ENCODE measurements at regions not wholly inside any gene's neighbourhood (a gene's known extent, or its start where the extent isn't known, plus 50 kb on each side); places are given as distances from the start of the nearest gene placed in this dataset.

GRCh38 chr14:101707863-101708620 lies 53.5 kb upstream of the PPP2R5C start:
- intact Hi-C loops (cut with DNase I; ENCODE audit: low total_unique reads), result no loop called here
- TF ChIP-seq CTCF (IDR thresholded peaks at IDR 0.05) (no peak), POLR2A (IDR thresholded peaks at IDR 0.05) (no peak)
- 84 to 86% methylated on average over 12 of the region's 12 CpGs for WGBS, 2 donors
- DNase-seq (ENCODE audit: low spot score in 2 of 2), result peak in 1 of 2 donors; percentile 77
- H3K4me3 ChIP-seq (ENCODE audit: low read depth, poor library complexity, severe bottlenecking), result no peak overlapping the region

GRCh38 chr14:101708853-101709532 lies 52.5 kb upstream of the PPP2R5C start:
- intact Hi-C loops (cut with DNase I; ENCODE audit: low total_unique reads), result no loop called here
- 79 to 86% methylated on average over 18 of the region's 18 CpGs for WGBS, 2 donors
- no peak overlapping the region for H3K4me3 ChIP-seq (ENCODE audit: low read depth, poor library complexity, severe bottlenecking)
- no peak for TF ChIP-seq POLR2A (IDR thresholded peaks at IDR 0.05)
- no peak for TF ChIP-seq CTCF (IDR thresholded peaks at IDR 0.05)
- peak; percentile 13 to 74 for DNase-seq (ENCODE audit: low spot score in 2 of 2)

GRCh38 chr14:101709533-101709881 lies 52.0 kb upstream of the PPP2R5C start:
- intact Hi-C loops (cut with DNase I; ENCODE audit: low total_unique reads), result no loop called here
- H3K4me3 ChIP-seq (ENCODE audit: low read depth, poor library complexity, severe bottlenecking), result no peak overlapping the region
- no peak for TF ChIP-seq POLR2A (IDR thresholded peaks at IDR 0.05)
- no peak for TF ChIP-seq CTCF (IDR thresholded peaks at IDR 0.05)
- peak; percentile 11 to 66 for DNase-seq (ENCODE audit: low spot score in 2 of 2)
- 87 to 88% methylated on average over 11 of the region's 11 CpGs for WGBS, 2 donors

- peak; percentile 14 to 77 for DNase-seq (ENCODE audit: low spot score in 2 of 2)
- intact Hi-C loops (cut with DNase I; ENCODE audit: low total_unique reads), result no loop called here
- TF ChIP-seq CTCF (IDR thresholded peaks at IDR 0.05), result no peak
- no peak for TF ChIP-seq POLR2A (IDR thresholded peaks at IDR 0.05)
- no peak overlapping the region for H3K4me3 ChIP-seq (ENCODE audit: low read depth, poor library complexity, severe bottlenecking)
- WGBS, 2 donors, result 73 to 74% methylated on average over 5 to 10 of the region's 10 CpGs
These were observed 51.3 kb upstream of the PPP2R5C start for GRCh38 chr14:101709962-101710931.

GRCh38 chr14:101711041-101711856 lies 50.3 kb upstream of the PPP2R5C start:
- 71 to 75% methylated on average over 13 of the region's 13 CpGs for WGBS, 2 donors
- H3K4me3 ChIP-seq (ENCODE audit: low read depth, poor library complexity, severe bottlenecking), result no peak overlapping the region
- TF ChIP-seq POLR2A (IDR thresholded peaks at IDR 0.05) (no peak), CTCF (IDR thresholded peaks at IDR 0.05) (no peak)
- intact Hi-C loops (cut with DNase I; ENCODE audit: low total_unique reads), result no loop called here
- DNase-seq (ENCODE audit: low spot score in 2 of 2), result peak; percentile 12 to 83
